ENCODE measurements at regions not wholly inside any gene's neighbourhood (a gene's known extent, or its start where the extent isn't known, plus 50 kb on each side); places are given as distances from the start of the nearest gene placed in this dataset.
"Not testable (repeated sequence)": the region's sequence is repeated elsewhere in the genome, so short reads cannot be mapped to it uniquely, and the experiment has no call there.

DNA sequence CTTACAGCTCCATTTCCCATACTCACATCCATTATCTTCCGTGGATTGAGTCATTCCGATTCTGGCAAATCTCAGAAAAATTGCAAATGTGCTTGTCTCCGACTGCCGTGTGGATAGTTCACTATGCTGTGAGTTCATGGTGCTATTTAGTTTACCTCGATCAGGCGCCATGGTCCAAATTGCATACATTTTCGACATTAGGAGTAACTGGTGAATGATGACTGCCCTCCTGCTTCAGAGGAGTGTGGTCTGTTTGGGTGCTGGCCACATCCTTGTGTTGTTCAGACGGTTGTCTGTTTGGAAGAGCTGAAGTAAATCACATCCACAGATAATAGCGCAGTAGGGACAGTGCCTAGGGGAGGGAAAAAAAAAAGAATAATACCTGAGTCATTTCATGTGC lies 439.5 kb downstream of the ZNF516 start:
- Histone ChIP-seq H3K27ac (ENCODE audit: low read depth, low read length) (no peak overlapping the region), H3K27me3 (ENCODE audit: control insufficient read depth in 1 of 2, insufficient read depth in 2 of 2, low read length in 2 of 2) (no peaks in the 10 kb centered on the region), H3K9ac (ENCODE audit: low read length) (no peak overlapping the region), H3K4me3 (ENCODE audit: low read depth in 1 of 2, low read length in 2 of 2) (no peak overlapping the region), H3K9me3 (ENCODE audit: low read length) (no peaks in the 10 kb centered on the region), H3K36me3 (ENCODE audit: insufficient read depth, low read length) (no peaks in the 10 kb centered on the region), H3K4me1 (ENCODE audit: insufficient read depth, low read length) (peaks cover 13% of the 10 kb centered on the region)

DNA sequence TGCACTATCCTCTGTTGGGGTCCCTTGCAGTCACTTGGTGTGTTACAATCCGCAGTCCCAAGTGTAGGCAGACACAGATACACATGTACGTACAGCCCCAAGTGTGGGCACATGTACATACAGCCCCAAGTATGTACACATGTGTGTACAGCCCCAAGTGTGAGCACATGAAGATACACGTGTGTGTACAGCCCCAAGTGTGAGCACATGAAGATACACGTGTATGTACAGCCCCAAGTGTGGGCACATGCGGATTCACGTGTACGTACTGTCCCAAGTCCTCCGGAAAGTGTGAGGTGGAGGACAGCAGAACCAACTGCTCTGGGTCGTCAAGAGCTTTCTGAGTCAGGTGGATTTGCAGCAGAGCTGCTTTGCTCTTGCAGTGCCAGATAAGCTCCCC lies 440.0 kb downstream of the ZNF516 start:
- Histone ChIP-seq H3K4me1 (ENCODE audit: insufficient read depth, low read length) (peaks cover 13% of the 10 kb centered on the region), H3K9me3 (ENCODE audit: low read length) (no peaks in the 10 kb centered on the region), H3K27ac (ENCODE audit: low read depth, low read length) (no peak overlapping the region), H3K4me3 (ENCODE audit: low read depth in 1 of 2, low read length in 2 of 2) (no peak overlapping the region), H3K27me3 (ENCODE audit: control insufficient read depth in 1 of 2, insufficient read depth in 2 of 2, low read length in 2 of 2) (no peaks in the 10 kb centered on the region), H3K36me3 (ENCODE audit: insufficient read depth, low read length) (no peaks in the 10 kb centered on the region), H3K9ac (ENCODE audit: low read length) (no peak overlapping the region)

DNA sequence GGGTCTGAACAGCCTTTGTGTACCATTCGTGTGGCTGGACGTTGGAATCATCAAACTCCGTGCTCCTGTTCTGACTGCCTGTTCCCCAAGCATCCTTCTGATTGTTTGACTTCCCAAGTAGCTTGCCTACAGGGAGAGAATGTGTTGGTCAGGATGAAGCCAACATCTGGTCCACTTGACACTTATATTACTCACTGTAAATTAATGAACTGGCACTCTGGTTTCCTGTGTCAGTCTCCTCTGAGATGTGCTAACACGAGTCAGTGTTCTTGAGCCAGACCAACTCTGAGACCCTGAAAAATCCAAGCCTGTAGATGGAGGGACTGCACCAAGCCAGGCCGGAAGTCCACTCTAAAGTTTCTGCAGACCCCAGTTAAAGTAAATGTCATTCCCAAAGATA lies 440.9 kb downstream of the ZNF516 start:
- Histone ChIP-seq H3K27ac (ENCODE audit: low read depth, low read length) (no peak overlapping the region), H3K9ac (ENCODE audit: low read length) (no peak overlapping the region), H3K4me1 (ENCODE audit: insufficient read depth, low read length) (peaks cover 13% of the 10 kb centered on the region), H3K4me3 (ENCODE audit: low read depth in 1 of 2, low read length in 2 of 2) (no peak overlapping the region), H3K9me3 (ENCODE audit: low read length) (no peaks in the 10 kb centered on the region), H3K27me3 (ENCODE audit: control insufficient read depth in 1 of 2, insufficient read depth in 2 of 2, low read length in 2 of 2) (no peaks in the 10 kb centered on the region), H3K36me3 (ENCODE audit: insufficient read depth, low read length) (no peaks in the 10 kb centered on the region)

DNA sequence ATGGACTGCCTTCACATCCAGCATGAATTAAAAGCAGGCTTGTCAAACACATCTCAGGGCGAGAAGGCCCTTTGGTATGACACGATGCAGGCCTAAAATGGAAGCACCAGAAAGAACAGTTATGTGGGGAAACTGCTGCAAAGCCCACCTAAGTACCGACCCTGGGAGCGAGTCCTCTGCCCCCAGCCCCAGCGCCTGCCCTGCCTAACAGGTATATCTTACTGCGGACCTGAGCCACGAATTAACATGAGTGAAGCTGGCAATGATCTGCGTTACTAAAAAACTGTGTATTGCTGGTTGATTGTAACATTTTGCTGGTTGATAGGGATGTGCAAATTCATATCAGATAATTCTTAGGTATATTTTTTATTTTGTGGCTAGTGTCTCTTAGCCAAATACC lies 441.5 kb downstream of the ZNF516 start:
- Histone ChIP-seq H3K9me3 (ENCODE audit: low read length) (no peaks in the 10 kb centered on the region), H3K27me3 (ENCODE audit: control insufficient read depth in 1 of 2, insufficient read depth in 2 of 2, low read length in 2 of 2) (no peaks in the 10 kb centered on the region), H3K4me3 (ENCODE audit: low read depth in 1 of 2, low read length in 2 of 2) (no peak overlapping the region), H3K27ac (ENCODE audit: low read depth, low read length) (no peak overlapping the region), H3K9ac (ENCODE audit: low read length) (no peak overlapping the region), H3K4me1 (ENCODE audit: insufficient read depth, low read length) (peaks cover 13% of the 10 kb centered on the region), H3K36me3 (ENCODE audit: insufficient read depth, low read length) (no peaks in the 10 kb centered on the region)

DNA sequence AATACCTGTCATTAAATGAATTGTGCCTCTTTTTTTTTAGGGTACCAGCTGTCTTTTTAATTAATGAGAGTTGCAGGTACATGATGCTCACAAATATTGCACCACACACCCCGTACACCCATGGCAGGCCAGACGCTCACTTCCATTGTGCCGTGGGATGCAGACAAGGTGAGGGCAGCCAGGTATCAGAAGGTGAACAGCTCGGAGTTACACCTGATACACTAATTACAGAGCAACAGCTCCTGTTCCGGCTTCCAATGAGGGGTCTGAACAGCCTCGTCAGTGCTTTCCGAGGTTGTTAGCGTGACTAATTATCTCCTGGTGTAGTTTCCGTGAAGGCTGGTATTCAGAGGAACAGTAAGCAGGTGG lies 442.8 kb downstream of the ZNF516 start:
- no peak overlapping the region for H3K9ac ChIP-seq (ENCODE audit: low read length)
- H3K4me3 ChIP-seq (ENCODE audit: low read depth in 1 of 2, low read length in 2 of 2), result no peak overlapping the region
- H3K36me3 ChIP-seq (ENCODE audit: insufficient read depth, low read length), result no peaks in the 10 kb centered on the region
- no peaks in the 10 kb centered on the region for H3K9me3 ChIP-seq (ENCODE audit: low read length)
- H3K27ac ChIP-seq (ENCODE audit: low read depth, low read length), result no peak overlapping the region
- H3K27me3 ChIP-seq (ENCODE audit: control insufficient read depth in 1 of 2, insufficient read depth in 2 of 2, low read length in 2 of 2), result no peaks in the 10 kb centered on the region
- peaks cover 13% of the 10 kb centered on the region for H3K4me1 ChIP-seq (ENCODE audit: insufficient read depth, low read length)

DNA sequence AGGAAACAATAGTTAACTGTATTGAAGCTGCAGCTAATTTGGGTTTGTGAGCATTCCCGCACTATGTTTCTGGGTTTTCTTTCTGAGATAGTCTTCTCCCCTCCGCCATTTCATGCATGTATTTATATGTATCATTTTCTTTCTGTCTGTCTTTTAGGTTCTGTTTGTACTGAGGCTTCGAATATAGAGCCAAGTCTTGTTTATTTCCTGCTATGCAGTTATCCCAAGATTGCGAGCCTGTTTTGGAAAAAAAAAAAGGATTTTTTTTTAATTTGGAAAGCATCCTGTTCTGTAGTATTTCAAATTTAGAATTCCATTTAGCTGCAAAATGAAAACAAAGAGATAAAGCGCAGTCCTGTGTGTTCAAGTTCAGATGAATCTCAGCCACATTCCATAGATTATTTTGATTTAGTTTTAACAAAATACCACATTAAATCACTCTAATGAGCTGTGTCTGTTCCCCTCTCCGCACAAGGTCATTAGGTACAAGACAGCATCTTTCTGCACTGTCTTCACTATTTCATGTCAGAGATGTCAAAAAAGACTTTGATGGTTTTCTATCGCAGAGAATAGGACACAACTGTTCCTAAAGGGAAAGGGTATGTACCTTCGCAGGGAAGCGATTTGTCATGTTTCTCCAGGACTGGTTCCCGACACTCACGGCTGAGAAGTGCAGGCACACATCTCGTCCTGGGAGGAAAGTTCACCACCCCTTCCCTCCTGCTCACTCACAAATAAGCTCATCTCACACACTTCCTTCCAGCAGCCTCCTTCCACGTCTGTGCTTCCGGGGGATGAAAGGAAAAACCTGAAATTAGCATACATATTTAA lies 443.4 kb downstream of the ZNF516 start:
- peaks cover 13% of the 10 kb centered on the region for H3K4me1 ChIP-seq (ENCODE audit: insufficient read depth, low read length)
- no peaks in the 10 kb centered on the region for H3K36me3 ChIP-seq (ENCODE audit: insufficient read depth, low read length)
- H3K4me3 ChIP-seq (ENCODE audit: low read depth in 1 of 2, low read length in 2 of 2), result peak overlapping the region; percentile 15 to 56
- no peak overlapping the region for H3K9ac ChIP-seq (ENCODE audit: low read length)
- H3K9me3 ChIP-seq (ENCODE audit: low read length), result no peaks in the 10 kb centered on the region
- no peaks in the 10 kb centered on the region for H3K27me3 ChIP-seq (ENCODE audit: control insufficient read depth in 1 of 2, insufficient read depth in 2 of 2, low read length in 2 of 2)
- no peak overlapping the region for H3K27ac ChIP-seq (ENCODE audit: low read depth, low read length)

DNA sequence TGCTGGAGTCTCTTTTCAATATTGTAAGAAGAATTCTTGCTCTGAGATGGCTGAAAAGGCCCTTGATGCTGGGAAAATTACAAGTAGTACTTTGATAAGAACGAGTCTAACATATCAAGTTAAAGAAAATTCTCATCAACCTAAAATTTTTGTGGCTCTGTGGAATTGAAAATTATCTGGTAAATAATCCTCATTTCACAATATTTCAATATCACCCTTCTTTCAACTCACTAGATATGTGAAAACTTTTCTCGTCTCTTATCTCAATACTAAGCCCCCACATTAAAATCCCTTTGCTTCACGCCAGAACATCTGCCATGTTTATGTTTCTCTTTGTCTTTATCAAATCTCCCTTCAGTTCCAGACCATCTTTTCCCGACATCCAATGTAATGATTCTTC lies 448.8 kb downstream of the ZNF516 start:
- Histone ChIP-seq H3K36me3 (ENCODE audit: insufficient read depth, low read length) (no peaks in the 10 kb centered on the region), H3K27ac (ENCODE audit: low read depth, low read length) (no peak overlapping the region), H3K9me3 (ENCODE audit: low read length) (no peaks in the 10 kb centered on the region), H3K27me3 (ENCODE audit: control insufficient read depth in 1 of 2, insufficient read depth in 2 of 2, low read length in 2 of 2) (no peaks in the 10 kb centered on the region), H3K4me1 (ENCODE audit: insufficient read depth, low read length) (peaks cover 3% of the 10 kb centered on the region), H3K4me3 (ENCODE audit: low read depth in 1 of 2, low read length in 2 of 2) (no peak overlapping the region), H3K9ac (ENCODE audit: low read length) (no peak overlapping the region)

DNA sequence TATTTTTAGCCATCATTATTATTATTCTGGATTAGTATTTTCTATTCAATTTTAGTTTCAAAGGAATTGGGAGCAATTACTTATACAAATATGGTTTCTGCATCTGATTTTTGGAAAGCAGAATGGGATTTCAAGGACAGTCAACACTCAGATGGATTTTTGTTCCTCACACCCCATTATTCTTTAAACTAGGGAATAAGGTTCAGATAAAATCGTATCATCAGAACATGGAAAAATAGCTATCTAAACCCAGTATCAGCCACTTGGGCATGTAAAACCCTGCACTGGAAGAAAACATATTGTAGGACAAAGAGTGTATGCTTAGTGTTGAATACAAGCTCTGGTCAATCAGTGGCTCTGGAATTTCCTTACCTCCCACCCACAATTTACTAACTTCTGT lies 452.5 kb downstream of the ZNF516 start:
- no peaks in the 10 kb centered on the region for H3K36me3 ChIP-seq (ENCODE audit: insufficient read depth, low read length)
- no peak overlapping the region for H3K4me3 ChIP-seq (ENCODE audit: low read depth in 1 of 2, low read length in 2 of 2)
- no peaks in the 10 kb centered on the region for H3K9me3 ChIP-seq (ENCODE audit: low read length)
- H3K9ac ChIP-seq (ENCODE audit: low read length), result no peak overlapping the region
- no peaks in the 10 kb centered on the region for H3K27me3 ChIP-seq (ENCODE audit: control insufficient read depth in 1 of 2, insufficient read depth in 2 of 2, low read length in 2 of 2)
- H3K27ac ChIP-seq (ENCODE audit: low read depth, low read length), result no peak overlapping the region
- H3K4me1 ChIP-seq (ENCODE audit: insufficient read depth, low read length), result no peaks in the 10 kb centered on the region

DNA sequence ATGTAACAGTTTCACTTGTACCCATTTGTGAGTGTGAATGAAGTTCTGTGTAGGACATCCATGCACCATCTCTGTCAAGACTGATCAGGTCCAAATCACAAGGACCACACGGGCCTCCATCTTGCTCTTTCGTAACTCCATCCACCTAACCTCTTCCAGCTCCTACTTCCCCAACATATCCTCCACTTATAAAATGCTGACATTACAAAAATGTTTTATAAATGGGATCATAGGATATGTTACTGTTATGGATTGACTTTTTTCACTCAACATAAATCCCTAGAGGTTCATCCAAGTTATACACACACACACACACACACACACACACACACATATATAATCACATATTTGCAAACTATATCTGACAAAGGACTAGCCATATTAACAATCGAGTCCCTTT lies 476.8 kb downstream of the ZNF516 start:
- no peaks in the 10 kb centered on the region for H3K27me3 ChIP-seq (ENCODE audit: control insufficient read depth in 1 of 2, insufficient read depth in 2 of 2, low read length in 2 of 2)
- H3K27ac ChIP-seq (ENCODE audit: low read depth, low read length), result no peak overlapping the region
- no peaks in the 10 kb centered on the region for H3K4me1 ChIP-seq (ENCODE audit: insufficient read depth, low read length)
- no peaks in the 10 kb centered on the region for H3K36me3 ChIP-seq (ENCODE audit: insufficient read depth, low read length)
- no peak overlapping the region for H3K4me3 ChIP-seq (ENCODE audit: low read depth in 1 of 2, low read length in 2 of 2)
- H3K9ac ChIP-seq (ENCODE audit: low read length), result no peak overlapping the region
- H3K9me3 ChIP-seq (ENCODE audit: low read length), result no peaks in the 10 kb centered on the region

DNA sequence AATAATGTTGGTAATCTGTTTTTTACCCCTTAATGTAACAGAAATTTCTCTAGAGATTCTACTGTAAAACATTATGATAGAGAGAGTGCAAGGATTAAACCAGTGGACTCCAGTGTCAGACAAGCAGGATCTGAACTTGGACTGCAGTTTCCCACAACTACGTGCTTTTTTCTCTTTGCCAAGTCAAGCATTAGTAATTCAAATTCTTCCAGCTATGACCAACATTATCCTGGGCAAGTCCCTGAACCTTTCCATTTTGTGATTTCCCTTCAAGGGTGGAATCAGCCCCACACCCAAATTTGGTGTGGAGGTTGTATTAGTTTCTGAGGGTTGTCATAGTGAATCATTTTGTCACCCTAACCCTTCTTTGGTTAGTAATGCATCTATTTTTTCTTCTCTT lies 482.0 kb downstream of the ZNF516 start:
- Histone ChIP-seq H3K9ac (ENCODE audit: low read length) (no peak overlapping the region), H3K9me3 (ENCODE audit: low read length) (no peaks in the 10 kb centered on the region), H3K27ac (ENCODE audit: low read depth, low read length) (no peak overlapping the region), H3K4me3 (ENCODE audit: low read depth in 1 of 2, low read length in 2 of 2) (no peak overlapping the region), H3K27me3 (ENCODE audit: control insufficient read depth in 1 of 2, insufficient read depth in 2 of 2, low read length in 2 of 2) (no peaks in the 10 kb centered on the region), H3K4me1 (ENCODE audit: insufficient read depth, low read length) (no peaks in the 10 kb centered on the region), H3K36me3 (ENCODE audit: insufficient read depth, low read length) (no peaks in the 10 kb centered on the region)

DNA sequence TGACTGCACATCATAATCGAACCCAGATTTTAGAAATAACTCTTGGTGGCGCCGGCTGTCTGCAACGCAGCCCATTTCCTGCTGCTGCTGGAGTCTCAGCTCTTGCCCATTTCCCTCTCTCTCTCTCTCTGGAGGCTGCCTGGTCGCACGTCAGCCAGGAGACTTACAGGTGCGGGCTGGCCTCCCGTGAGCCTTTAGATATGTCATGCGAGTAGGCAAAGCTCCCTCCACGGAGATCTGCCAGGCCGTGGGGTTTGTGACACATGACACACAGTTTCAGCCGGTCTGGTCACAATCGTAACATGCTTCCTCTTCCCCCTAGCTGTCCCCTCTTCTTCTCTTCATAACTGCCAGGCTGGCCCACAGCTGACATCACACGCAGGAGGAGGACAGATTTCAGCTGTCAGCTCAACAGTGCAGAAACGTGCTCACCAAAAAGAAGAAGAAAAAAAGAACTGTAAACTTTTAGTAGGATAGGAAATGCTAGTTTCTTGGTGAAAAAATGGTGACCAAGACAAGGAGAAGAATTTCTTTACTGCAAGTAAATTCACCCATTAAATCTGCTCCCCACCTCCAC lies 489.3 kb downstream of the ZNF516 start:
- no peak overlapping the region for H3K27ac ChIP-seq (ENCODE audit: low read depth, low read length)
- no peak overlapping the region for H3K4me3 ChIP-seq (ENCODE audit: low read depth in 1 of 2, low read length in 2 of 2)
- H3K36me3 ChIP-seq (ENCODE audit: insufficient read depth, low read length), result no peaks in the 10 kb centered on the region
- H3K4me1 ChIP-seq (ENCODE audit: insufficient read depth, low read length), result no peaks in the 10 kb centered on the region
- no peaks in the 10 kb centered on the region for H3K27me3 ChIP-seq (ENCODE audit: control insufficient read depth in 1 of 2, insufficient read depth in 2 of 2, low read length in 2 of 2)
- no peak overlapping the region for H3K9ac ChIP-seq (ENCODE audit: low read length)
- no peaks in the 10 kb centered on the region for H3K9me3 ChIP-seq (ENCODE audit: low read length)

DNA sequence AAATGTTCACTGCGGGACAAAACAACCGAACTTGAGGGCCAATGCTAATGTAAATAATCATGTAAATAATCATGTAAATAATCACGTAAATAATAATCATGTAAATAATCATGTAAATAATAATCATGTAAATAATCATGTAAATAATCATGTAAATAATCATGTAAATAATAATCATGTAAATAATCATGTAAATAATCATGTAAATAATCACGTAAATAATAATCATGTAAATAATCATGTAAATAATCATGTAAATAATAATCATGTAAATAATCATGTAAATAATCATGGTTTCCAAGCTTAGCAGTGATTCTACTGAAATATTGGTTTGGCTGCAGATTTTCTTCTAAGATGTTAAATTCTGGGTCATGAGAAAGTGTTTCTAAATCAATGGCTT lies 507.1 kb downstream of the ZNF516 start:
- not testable (repeated sequence) for H3K4me3 ChIP-seq (ENCODE audit: low read depth in 1 of 2, low read length in 2 of 2); H3K4me1 ChIP-seq (ENCODE audit: insufficient read depth, low read length); H3K27ac ChIP-seq (ENCODE audit: low read depth, low read length); H3K9ac ChIP-seq (ENCODE audit: low read length); H3K36me3 ChIP-seq (ENCODE audit: insufficient read depth, low read length); H3K9me3 ChIP-seq (ENCODE audit: low read length); H3K27me3 ChIP-seq (ENCODE audit: control insufficient read depth in 1 of 2, insufficient read depth in 2 of 2, low read length in 2 of 2)
